GM12874 (cell line): ENCODE measurements at regions not wholly inside any gene's neighbourhood (a gene's known extent, or its start where the extent isn't known, plus 50 kb on each side); places are given as distances from the start of the nearest gene placed in this dataset.

Source experiments
- CTCF ChIP-seq: IDR thresholded peaks from 2 replicates; pipeline ENCODE4 v1.5.1; 2011; ENCODE audit warnings: low read depth, mild to moderate bottlenecking, control low read depth, low read length, moderate library complexity; ENCODE audit not compliant: insufficient read depth

GRCh38 chr2:104425850-104426595 is 427.9 kb upstream of the POU3F3 start:
- no peak for TF ChIP-seq CTCF

GRCh38 chr2:104428155-104428554 is 425.8 kb upstream of the POU3F3 start:
- no peak for TF ChIP-seq CTCF

- no peak for TF ChIP-seq CTCF
These were observed 424.1 kb upstream of the POU3F3 start for GRCh38 chr2:104429639-104430358.

- no peak for TF ChIP-seq CTCF
These were observed 423.6 kb upstream of the POU3F3 start for GRCh38 chr2:104430359-104430740.

- no peak for TF ChIP-seq CTCF
These were observed 423.1 kb upstream of the POU3F3 start for GRCh38 chr2:104430852-104431251.

- no peak for TF ChIP-seq CTCF
These were observed 422.2 kb upstream of the POU3F3 start for GRCh38 chr2:104431701-104432121.

GRCh38 chr2:104432401-104432800 is 421.5 kb upstream of the POU3F3 start:
- no peak for TF ChIP-seq CTCF
